PC-3 (cell line): ENCODE measurements at regions not wholly inside any gene's neighbourhood (a gene's known extent, or its start where the extent isn't known, plus 50 kb on each side); places are given as distances from the start of the nearest gene placed in this dataset.

Experiments
- EZH2 ChIP-seq: fragments of 300-600 bp; sonication (generic); IDR thresholded peaks from one replicate; pipeline ENCODE4 v1.6.1; 2017; ENCODE audit warnings: antibody characterized with exemption, mild to moderate bottlenecking, low read length; ENCODE audit not compliant: unreplicated experiment
- EZH2phosphoT487 ChIP-seq: fragments of 300-600 bp; sonication (generic); IDR thresholded peaks from 2 replicates; pipeline ENCODE4 v1.6.1; 2018; ENCODE audit warnings: mild to moderate bottlenecking, antibody characterized with exemption, low read length, borderline replicate concordance
- TF ChIP-seq, protein P1 (sequence below): fragments of 300-600 bp; sonication (generic); conservative IDR thresholded peaks from 2 replicates; pipeline ENCODE4 v1.5.1; 2017; ENCODE audit warnings: antibody characterized with exemption, low read depth, mild to moderate bottlenecking, low read length

DNA sequence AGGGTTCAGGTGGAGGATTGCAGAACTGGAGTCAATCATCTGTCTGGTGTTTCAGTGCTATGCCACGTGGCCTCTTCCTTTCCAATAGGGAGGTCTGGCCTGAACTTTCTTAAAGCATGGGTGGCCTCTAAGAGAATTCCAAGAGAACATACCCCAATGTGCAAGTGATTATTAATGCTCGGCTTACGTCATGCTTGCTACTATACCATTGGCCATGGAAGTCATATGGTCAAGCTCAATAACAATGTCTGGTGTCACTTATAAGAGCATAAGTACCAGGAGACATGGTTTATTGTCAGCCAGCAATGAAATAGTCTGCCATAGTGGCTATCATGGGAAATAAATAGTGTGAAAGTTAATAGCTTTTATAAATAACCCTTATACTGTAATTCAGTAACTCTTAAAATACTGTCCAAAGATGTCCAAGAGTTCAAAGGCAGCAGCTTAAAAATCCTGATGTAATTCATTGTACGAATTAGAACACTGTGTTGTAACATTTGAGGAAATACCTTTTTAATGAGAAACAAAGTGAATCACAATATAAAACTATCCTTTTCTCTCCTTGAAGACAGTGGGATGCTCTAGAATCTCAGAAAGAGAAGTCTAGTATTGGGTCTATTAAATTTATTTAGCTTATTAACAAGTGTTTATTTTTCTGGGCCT is 355.4 kb upstream of the PRR16 start:
- TF ChIP-seq, protein P1, sequence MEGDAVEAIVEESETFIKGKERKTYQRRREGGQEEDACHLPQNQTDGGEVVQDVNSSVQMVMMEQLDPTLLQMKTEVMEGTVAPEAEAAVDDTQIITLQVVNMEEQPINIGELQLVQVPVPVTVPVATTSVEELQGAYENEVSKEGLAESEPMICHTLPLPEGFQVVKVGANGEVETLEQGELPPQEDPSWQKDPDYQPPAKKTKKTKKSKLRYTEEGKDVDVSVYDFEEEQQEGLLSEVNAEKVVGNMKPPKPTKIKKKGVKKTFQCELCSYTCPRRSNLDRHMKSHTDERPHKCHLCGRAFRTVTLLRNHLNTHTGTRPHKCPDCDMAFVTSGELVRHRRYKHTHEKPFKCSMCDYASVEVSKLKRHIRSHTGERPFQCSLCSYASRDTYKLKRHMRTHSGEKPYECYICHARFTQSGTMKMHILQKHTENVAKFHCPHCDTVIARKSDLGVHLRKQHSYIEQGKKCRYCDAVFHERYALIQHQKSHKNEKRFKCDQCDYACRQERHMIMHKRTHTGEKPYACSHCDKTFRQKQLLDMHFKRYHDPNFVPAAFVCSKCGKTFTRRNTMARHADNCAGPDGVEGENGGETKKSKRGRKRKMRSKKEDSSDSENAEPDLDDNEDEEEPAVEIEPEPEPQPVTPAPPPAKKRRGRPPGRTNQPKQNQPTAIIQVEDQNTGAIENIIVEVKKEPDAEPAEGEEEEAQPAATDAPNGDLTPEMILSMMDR = no peak
- no peak for TF ChIP-seq EZH2
- TF ChIP-seq EZH2phosphoT487 = no peak
